ENCODE measurements at regions not wholly inside any gene's neighbourhood (a gene's known extent, or its start where the extent isn't known, plus 50 kb on each side); places are given as distances from the start of the nearest gene placed in this dataset.

DNA sequence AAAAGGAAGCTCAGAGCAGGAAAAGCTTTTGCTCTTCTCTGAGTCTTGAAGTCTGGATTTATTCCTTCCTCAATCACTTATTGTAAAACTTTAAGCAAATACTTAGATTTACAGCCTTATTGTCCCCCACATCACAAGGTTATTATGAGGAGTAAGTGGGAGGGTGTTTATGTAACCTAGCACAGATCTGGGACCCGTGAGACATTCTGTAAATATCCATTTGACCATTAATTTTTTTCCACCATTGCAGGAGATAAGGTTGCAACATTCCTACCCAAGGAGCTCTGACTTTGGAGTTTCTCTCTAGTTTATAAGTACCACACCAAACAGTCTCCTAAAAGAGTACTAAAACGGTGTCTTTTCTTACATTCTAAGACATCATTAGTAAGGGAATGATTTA lies 52.1 kb upstream of the CTIF start:
- TF ChIP-seq JUN (IDR thresholded peaks at IDR 0.05; ENCODE audit: borderline replicate concordance, insufficient read depth, insufficient read length, low read depth) = no peak
- TF ChIP-seq MYC (IDR thresholded peaks at IDR 0.05; ENCODE audit: low read depth, low read length) = no peak
- no peak for TF ChIP-seq FOS (IDR thresholded peaks at IDR 0.05; ENCODE audit: borderline replicate concordance, insufficient read depth, low read length)
- no peak for TF ChIP-seq POLR2AphosphoS5 (IDR thresholded peaks at IDR 0.05; ENCODE audit: insufficient read depth, low read depth, low read length)
- no peak for TF ChIP-seq POLR2A (IDR thresholded peaks at IDR 0.05; ENCODE audit: low read depth, low read length)
- TF ChIP-seq, protein P1, sequence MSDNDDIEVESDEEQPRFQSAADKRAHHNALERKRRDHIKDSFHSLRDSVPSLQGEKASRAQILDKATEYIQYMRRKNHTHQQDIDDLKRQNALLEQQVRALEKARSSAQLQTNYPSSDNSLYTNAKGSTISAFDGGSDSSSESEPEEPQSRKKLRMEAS (IDR thresholded peaks at IDR 0.05; ENCODE audit: insufficient read depth, insufficient read length) = no peak
- no peak for TF ChIP-seq EZH2 (IDR thresholded peaks at IDR 0.05; ENCODE audit: borderline replicate concordance, low read depth, low read length, severe bottlenecking)
- TF ChIP-seq, protein P2, sequence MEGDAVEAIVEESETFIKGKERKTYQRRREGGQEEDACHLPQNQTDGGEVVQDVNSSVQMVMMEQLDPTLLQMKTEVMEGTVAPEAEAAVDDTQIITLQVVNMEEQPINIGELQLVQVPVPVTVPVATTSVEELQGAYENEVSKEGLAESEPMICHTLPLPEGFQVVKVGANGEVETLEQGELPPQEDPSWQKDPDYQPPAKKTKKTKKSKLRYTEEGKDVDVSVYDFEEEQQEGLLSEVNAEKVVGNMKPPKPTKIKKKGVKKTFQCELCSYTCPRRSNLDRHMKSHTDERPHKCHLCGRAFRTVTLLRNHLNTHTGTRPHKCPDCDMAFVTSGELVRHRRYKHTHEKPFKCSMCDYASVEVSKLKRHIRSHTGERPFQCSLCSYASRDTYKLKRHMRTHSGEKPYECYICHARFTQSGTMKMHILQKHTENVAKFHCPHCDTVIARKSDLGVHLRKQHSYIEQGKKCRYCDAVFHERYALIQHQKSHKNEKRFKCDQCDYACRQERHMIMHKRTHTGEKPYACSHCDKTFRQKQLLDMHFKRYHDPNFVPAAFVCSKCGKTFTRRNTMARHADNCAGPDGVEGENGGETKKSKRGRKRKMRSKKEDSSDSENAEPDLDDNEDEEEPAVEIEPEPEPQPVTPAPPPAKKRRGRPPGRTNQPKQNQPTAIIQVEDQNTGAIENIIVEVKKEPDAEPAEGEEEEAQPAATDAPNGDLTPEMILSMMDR (IDR thresholded peaks at IDR 0.05; ENCODE audit: extremely low read depth in 1 of 2, insufficient read depth in 1 of 2, low read depth in 1 of 2, low read length in 2 of 2) = no peak
- TF ChIP-seq GATA2 (IDR thresholded peaks at IDR 0.05; ENCODE audit: insufficient read depth, insufficient read length, low read depth, low read length) = no peak
- H3K4me2 ChIP-seq (ENCODE audit: insufficient read depth, low read length) = no peak overlapping the region
- POLR2A ChIA-PET = no interaction called here
- no peak overlapping the region for H3K9ac ChIP-seq (replicated peaks; ENCODE audit: extremely low read depth, insufficient read depth, low read length)
- CTCF ChIA-PET = interaction anchor here (0.8 to 1.7 kb wide), 4 partner anchors 11 to 178 kb away, joined by 3 to 8 read pairs (median 5); no protein-coding TSS in a partner anchor
- intact Hi-C loops (cut with micrococcal nuclease) (no loop called here), dilution Hi-C loops (cut with MboI; ENCODE audit: extremely low pct_ligation_motif_present, low sequenced_read_pairs) (no loop called here)
- H3K4me3 ChIP-seq (replicated peaks in 1 of 3; ENCODE audit: insufficient read depth in 1 of 3, low read depth in 1 of 3, low read length in 3 of 3) = no peak overlapping the region
- no peak overlapping the region for H3K27ac ChIP-seq (ENCODE audit: insufficient read depth, low read depth, low read length)
- H4K20me1 ChIP-seq (replicated peaks; ENCODE audit: control insufficient read depth, extremely low read depth, insufficient read depth, low read length) = no peaks in the 10 kb centered on the region
- H3K9me3 ChIP-seq (replicated peaks; ENCODE audit: control insufficient read depth, insufficient read depth, low read length) = no peaks in the 10 kb centered on the region
- no peaks in the 10 kb centered on the region for H3K79me2 ChIP-seq (ENCODE audit: control insufficient read depth, insufficient read depth, low read length)
- H3K9me1 ChIP-seq (replicated peaks; ENCODE audit: control insufficient read depth, extremely low read depth, insufficient read depth, low read length) = no peaks in the 10 kb centered on the region
- H3K36me3 ChIP-seq (ENCODE audit: control insufficient read depth in 2 of 2, extremely low read depth in 1 of 2, insufficient read depth in 2 of 2, low read length in 2 of 2) = no peaks in the 10 kb centered on the region
- no TSS peak for BruUV-seq (replicated peaks)
- peaks cover 18% of the 10 kb centered on the region for H3K4me1 ChIP-seq (ENCODE audit: control insufficient read depth, extremely low read depth, insufficient read depth, low read length)
- no peaks in the 10 kb centered on the region for H3K27me3 ChIP-seq (ENCODE audit: control insufficient read depth in 2 of 2, insufficient read depth in 2 of 2, low read length in 2 of 2)
- FAIRE-seq = no peak
- DNase-seq (ENCODE audit: low read depth, low spot score) = peak; percentile 13
- no peak overlapping the region for H2AFZ ChIP-seq (ENCODE audit: low read depth, low read length)

Data from endothelial cell of umbilical vein (primary cell).